ENCODE measurements at regions not wholly inside any gene's neighbourhood (a gene's known extent, or its start where the extent isn't known, plus 50 kb on each side); places are given as distances from the start of the nearest gene placed in this dataset.

GRCh38 chr7:67724955-67725354 is 728.3 kb downstream of the TYW1 start:
- TF ChIP-seq RFX5 (IDR thresholded peaks at IDR 0.05; ENCODE audit: low read depth, low read length) (no peak), CEBPB (IDR thresholded peaks at IDR 0.05; ENCODE audit: low read depth, low read length) (no peak), CTCF (conservative IDR thresholded peaks at IDR 0.05; ENCODE audit: low read depth, low read length) (no peak), MAFK (IDR thresholded peaks at IDR 0.05; ENCODE audit: low read depth, low read length) (no peak), NFE2L2 (IDR thresholded peaks at IDR 0.05; ENCODE audit: low read depth, low read length) (no peak), POLR2A (IDR thresholded peaks at IDR 0.05; ENCODE audit: low read depth, low read length) (no peak)

Data from IMR-90 (cell line).